ENCODE measurements at regions not wholly inside any gene's neighbourhood (a gene's known extent, or its start where the extent isn't known, plus 50 kb on each side); places are given as distances from the start of the nearest gene placed in this dataset.
"Not testable (repeated sequence)": the region's sequence is repeated elsewhere in the genome, so short reads cannot be mapped to it uniquely, and the experiment has no call there.

GRCh38 chr14:105636935-105637334 is 110.6 kb downstream of the TMEM121 start:
- DNase-seq (ENCODE audit: low spot score): no peak

- not testable (repeated sequence) for DNase-seq (ENCODE audit: low spot score)
These were observed 111.0 kb downstream of the TMEM121 start for GRCh38 chr14:105637345-105637744.

- not testable (repeated sequence) for DNase-seq (ENCODE audit: low spot score)
These were observed 113.9 kb downstream of the TMEM121 start for GRCh38 chr14:105639969-105640931.

- DNase-seq (ENCODE audit: low spot score): no peak
These were observed 114.9 kb downstream of the TMEM121 start for GRCh38 chr14:105641075-105641937.

GRCh38 chr14:105641951-105642350 is 115.6 kb downstream of the TMEM121 start:
- not testable (repeated sequence) for DNase-seq (ENCODE audit: low spot score)

- DNase-seq (ENCODE audit: low spot score): not testable (repeated sequence)
These were observed 116.1 kb downstream of the TMEM121 start for GRCh38 chr14:105642486-105642885.

GRCh38 chr14:105643406-105644052 is 117.1 kb downstream of the TMEM121 start:
- not testable (repeated sequence) for DNase-seq (ENCODE audit: low spot score)

GRCh38 chr14:105644053-105644435 is 117.7 kb downstream of the TMEM121 start:
- DNase-seq (ENCODE audit: low spot score): not testable (repeated sequence)

GRCh38 chr14:105644457-105644856 is 118.1 kb downstream of the TMEM121 start:
- DNase-seq (ENCODE audit: low spot score): not testable (repeated sequence)

GRCh38 chr14:105644891-105645290 is 118.5 kb downstream of the TMEM121 start:
- not testable (repeated sequence) for DNase-seq (ENCODE audit: low spot score)

- DNase-seq (ENCODE audit: low spot score): not testable (repeated sequence)
These were observed 119.0 kb downstream of the TMEM121 start for GRCh38 chr14:105645389-105645788.

- no peak for DNase-seq (ENCODE audit: low spot score)
These were observed 119.8 kb downstream of the TMEM121 start for GRCh38 chr14:105646175-105646574.

- DNase-seq (ENCODE audit: low spot score): not testable (repeated sequence)
These were observed 120.4 kb downstream of the TMEM121 start for GRCh38 chr14:105646711-105647281.

GRCh38 chr14:105647426-105647783 is 121.0 kb downstream of the TMEM121 start:
- not testable (repeated sequence) for DNase-seq (ENCODE audit: low spot score)

GRCh38 chr14:105647784-105648608 is 121.6 kb downstream of the TMEM121 start:
- no peak for DNase-seq (ENCODE audit: low spot score)

GRCh38 chr14:105648609-105649535 is 122.5 kb downstream of the TMEM121 start:
- DNase-seq (ENCODE audit: low spot score): not testable (repeated sequence)

GRCh38 chr14:105652317-105652716 is 125.9 kb downstream of the TMEM121 start:
- DNase-seq (ENCODE audit: low spot score): not testable (repeated sequence)

- DNase-seq (ENCODE audit: low spot score): not testable (repeated sequence)
These were observed 127.5 kb downstream of the TMEM121 start for GRCh38 chr14:105653921-105654320.

- DNase-seq (ENCODE audit: low spot score): not testable (repeated sequence)
These were observed 132.9 kb downstream of the TMEM121 start for GRCh38 chr14:105659255-105659654.

Measured in Ammon's horn (tissue), 1 donor.